B cell (primary cell): ENCODE measurements at regions not wholly inside any gene's neighbourhood (a gene's known extent, or its start where the extent isn't known, plus 50 kb on each side); places are given as distances from the start of the nearest gene placed in this dataset.

Source experiments
- EZH2 ChIP-seq: IDR thresholded peaks from 2 replicates; pipeline ENCODE4 v1.6.1; 2012; ENCODE audit warnings: borderline replicate concordance, low read depth, mild to moderate bottlenecking, moderate library complexity, low read length; ENCODE audit not compliant: insufficient read depth, poor library complexity, severe bottlenecking
- TF ChIP-seq, protein P1 (sequence below): fragments of 200-600 bp; IDR thresholded peaks from one replicate; pipeline ENCODE4 v1.8.0; 2022; ENCODE audit warnings: antibody characterized with exemption, mild to moderate bottlenecking

DNA sequence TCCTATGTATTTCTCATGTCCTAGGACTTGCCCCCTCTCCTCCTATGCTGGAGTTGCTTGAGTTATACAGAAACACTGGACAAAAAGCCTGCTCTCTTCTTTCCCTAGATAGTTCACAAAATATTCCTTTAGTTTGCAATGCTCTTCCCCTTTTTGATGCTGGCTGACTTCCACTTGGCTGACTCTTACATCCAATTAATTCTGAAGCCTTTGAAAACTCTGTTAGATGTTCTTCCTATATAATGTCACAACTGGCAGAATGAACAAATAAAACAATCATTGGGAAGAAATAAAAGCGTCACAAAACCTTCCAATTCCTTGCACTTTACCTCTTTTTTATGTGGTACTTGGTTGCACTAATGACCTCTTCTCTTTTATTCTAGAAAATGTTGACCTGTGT lies 253.8 kb upstream of the CITED2 start:
- TF ChIP-seq, protein P1, sequence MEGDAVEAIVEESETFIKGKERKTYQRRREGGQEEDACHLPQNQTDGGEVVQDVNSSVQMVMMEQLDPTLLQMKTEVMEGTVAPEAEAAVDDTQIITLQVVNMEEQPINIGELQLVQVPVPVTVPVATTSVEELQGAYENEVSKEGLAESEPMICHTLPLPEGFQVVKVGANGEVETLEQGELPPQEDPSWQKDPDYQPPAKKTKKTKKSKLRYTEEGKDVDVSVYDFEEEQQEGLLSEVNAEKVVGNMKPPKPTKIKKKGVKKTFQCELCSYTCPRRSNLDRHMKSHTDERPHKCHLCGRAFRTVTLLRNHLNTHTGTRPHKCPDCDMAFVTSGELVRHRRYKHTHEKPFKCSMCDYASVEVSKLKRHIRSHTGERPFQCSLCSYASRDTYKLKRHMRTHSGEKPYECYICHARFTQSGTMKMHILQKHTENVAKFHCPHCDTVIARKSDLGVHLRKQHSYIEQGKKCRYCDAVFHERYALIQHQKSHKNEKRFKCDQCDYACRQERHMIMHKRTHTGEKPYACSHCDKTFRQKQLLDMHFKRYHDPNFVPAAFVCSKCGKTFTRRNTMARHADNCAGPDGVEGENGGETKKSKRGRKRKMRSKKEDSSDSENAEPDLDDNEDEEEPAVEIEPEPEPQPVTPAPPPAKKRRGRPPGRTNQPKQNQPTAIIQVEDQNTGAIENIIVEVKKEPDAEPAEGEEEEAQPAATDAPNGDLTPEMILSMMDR, result no peak
- TF ChIP-seq EZH2, result no peak
